HL-60 (cell line): ENCODE measurements at regions not wholly inside any gene's neighbourhood (a gene's known extent, or its start where the extent isn't known, plus 50 kb on each side); places are given as distances from the start of the nearest gene placed in this dataset.

Experiments
- DNase-seq, 2 experiments: peaks; one replicate each; pipeline ENCODE4 v3.0.0-alpha.2; 2010 to 2020; ENCODE audit warnings: low read depth in 1 of 2, low spot score in 1 of 2
- H3K27ac ChIP-seq: fragments of 250-450 bp; sonication (Bioruptor Pico); replicated peaks from 2 replicates; pipeline ENCODE4 v1.5.1; 2020; ENCODE audit warnings: mild to moderate bottlenecking, moderate library complexity
- H3K27me3 ChIP-seq: fragments of 250-450 bp; sonication (Bioruptor Pico); 2 replicates; pipeline ENCODE4 v1.5.1; 2021; ENCODE audit warnings: mild to moderate bottlenecking, moderate library complexity; ENCODE audit not compliant: insufficient read depth, poor library complexity, severe bottlenecking
- H3K4me3 ChIP-seq: replicated peaks from 2 replicates; pipeline ENCODE4 v1.5.1; 2011; ENCODE audit warnings: mild to moderate bottlenecking, control low read depth, low read length; ENCODE audit not compliant: insufficient read depth
- GABPA ChIP-seq: IDR thresholded peaks from 2 replicates; pipeline ENCODE4 v1.6.1; 2012; ENCODE audit warnings: low read depth
- POLR2AphosphoS5 ChIP-seq: IDR thresholded peaks from 2 replicates; pipeline ENCODE4 v1.6.1; 2012; ENCODE audit warnings: low read depth
- SPI1 ChIP-seq: IDR thresholded peaks from 2 replicates; pipeline ENCODE4 v1.6.1; 2012; ENCODE audit warnings: low read depth, mild to moderate bottlenecking, borderline replicate concordance
- TF ChIP-seq, protein P1 (sequence below): IDR thresholded peaks from one replicate; pipeline ENCODE4 v1.5.1; 2011; ENCODE audit warnings: low read length, control low read depth, inconsistent platforms; ENCODE audit not compliant: insufficient read depth
- TF ChIP-seq, protein P2 (sequence below): IDR thresholded peaks from 2 replicates; pipeline ENCODE4 v1.6.1; 2012; ENCODE audit warnings: low read depth; ENCODE audit not compliant: insufficient replicate concordance

DNA sequence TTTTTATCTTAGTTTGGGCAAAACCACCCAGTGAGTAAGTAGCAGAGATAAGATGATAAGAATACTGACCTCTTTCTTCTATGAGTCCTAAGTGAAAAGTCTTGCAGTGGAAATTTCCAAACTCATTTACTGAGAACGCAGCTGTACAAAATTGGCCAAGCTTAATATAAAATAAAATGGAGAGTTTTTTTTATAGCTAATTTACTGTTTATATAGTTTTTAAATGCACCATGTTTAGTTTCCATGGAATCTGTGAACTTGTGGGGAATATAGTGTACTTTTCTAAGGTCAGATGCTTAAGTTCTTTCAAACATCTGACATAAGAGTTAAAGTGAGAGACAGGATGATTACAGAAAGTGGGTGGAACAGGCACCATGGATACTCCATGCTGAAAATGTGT, 833.5 kb downstream of the ADGRL2 start:
- Histone ChIP-seq H3K27ac (no peak overlapping the region), H3K27me3 (no peaks in the 10 kb centered on the region), H3K4me3 (no peak overlapping the region)
- no peak for TF ChIP-seq SPI1
- TF ChIP-seq, protein P1, sequence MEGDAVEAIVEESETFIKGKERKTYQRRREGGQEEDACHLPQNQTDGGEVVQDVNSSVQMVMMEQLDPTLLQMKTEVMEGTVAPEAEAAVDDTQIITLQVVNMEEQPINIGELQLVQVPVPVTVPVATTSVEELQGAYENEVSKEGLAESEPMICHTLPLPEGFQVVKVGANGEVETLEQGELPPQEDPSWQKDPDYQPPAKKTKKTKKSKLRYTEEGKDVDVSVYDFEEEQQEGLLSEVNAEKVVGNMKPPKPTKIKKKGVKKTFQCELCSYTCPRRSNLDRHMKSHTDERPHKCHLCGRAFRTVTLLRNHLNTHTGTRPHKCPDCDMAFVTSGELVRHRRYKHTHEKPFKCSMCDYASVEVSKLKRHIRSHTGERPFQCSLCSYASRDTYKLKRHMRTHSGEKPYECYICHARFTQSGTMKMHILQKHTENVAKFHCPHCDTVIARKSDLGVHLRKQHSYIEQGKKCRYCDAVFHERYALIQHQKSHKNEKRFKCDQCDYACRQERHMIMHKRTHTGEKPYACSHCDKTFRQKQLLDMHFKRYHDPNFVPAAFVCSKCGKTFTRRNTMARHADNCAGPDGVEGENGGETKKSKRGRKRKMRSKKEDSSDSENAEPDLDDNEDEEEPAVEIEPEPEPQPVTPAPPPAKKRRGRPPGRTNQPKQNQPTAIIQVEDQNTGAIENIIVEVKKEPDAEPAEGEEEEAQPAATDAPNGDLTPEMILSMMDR, result no peak
- TF ChIP-seq GABPA, result no peak
- TF ChIP-seq, protein P2, sequence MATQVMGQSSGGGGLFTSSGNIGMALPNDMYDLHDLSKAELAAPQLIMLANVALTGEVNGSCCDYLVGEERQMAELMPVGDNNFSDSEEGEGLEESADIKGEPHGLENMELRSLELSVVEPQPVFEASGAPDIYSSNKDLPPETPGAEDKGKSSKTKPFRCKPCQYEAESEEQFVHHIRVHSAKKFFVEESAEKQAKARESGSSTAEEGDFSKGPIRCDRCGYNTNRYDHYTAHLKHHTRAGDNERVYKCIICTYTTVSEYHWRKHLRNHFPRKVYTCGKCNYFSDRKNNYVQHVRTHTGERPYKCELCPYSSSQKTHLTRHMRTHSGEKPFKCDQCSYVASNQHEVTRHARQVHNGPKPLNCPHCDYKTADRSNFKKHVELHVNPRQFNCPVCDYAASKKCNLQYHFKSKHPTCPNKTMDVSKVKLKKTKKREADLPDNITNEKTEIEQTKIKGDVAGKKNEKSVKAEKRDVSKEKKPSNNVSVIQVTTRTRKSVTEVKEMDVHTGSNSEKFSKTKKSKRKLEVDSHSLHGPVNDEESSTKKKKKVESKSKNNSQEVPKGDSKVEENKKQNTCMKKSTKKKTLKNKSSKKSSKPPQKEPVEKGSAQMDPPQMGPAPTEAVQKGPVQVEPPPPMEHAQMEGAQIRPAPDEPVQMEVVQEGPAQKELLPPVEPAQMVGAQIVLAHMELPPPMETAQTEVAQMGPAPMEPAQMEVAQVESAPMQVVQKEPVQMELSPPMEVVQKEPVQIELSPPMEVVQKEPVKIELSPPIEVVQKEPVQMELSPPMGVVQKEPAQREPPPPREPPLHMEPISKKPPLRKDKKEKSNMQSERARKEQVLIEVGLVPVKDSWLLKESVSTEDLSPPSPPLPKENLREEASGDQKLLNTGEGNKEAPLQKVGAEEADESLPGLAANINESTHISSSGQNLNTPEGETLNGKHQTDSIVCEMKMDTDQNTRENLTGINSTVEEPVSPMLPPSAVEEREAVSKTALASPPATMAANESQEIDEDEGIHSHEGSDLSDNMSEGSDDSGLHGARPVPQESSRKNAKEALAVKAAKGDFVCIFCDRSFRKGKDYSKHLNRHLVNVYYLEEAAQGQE, result no peak
- TF ChIP-seq POLR2AphosphoS5, result no peak
- DNase-seq, result no peak

DNA sequence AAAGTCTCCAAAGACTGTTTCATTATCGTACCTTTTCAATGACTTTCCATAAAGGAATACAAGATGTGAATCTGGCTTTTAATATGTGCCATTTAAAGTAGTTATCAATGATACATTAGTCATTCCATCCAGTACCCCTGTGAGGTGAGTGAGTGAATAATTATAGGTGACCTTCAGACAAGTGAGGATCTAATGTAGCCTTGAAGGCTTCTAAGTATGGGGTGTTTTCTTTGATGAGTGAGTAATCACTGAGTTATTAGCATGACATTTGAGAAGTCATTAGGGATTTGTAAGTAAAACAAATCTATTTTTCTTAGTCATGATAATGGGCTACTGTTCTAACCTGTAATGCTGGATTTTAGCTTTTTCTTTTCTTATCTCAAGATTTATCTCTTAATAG, 831.4 kb downstream of the ADGRL2 start:
- DNase-seq, result no peak
- H3K27ac ChIP-seq, result no peak overlapping the region
- H3K27me3 ChIP-seq, result no peaks in the 10 kb centered on the region
- no peak overlapping the region for H3K4me3 ChIP-seq
- TF ChIP-seq SPI1, result no peak

DNA sequence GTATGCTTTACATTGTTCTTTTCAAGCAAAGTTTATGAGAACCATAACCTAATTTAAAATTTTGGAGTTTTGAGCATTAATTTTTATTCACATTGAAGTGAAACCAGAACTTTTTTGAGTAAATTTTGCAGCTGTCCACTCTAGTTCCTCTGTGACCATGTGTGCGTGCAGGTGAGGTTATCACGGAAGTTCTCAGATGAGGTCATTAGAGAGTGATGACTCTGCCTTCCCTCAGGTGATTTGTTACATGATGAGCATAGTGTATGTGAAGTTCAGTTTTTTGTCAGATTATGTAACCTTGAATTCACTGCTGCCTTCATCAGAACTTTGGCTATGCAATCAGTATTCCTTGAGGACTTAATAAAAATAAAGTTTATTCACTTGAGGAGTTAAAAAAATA, 828.2 kb downstream of the ADGRL2 start:
- no peak for DNase-seq
- Histone ChIP-seq H3K4me3 (no peak overlapping the region), H3K27me3 (no peaks in the 10 kb centered on the region), H3K27ac (no peak overlapping the region)
- TF ChIP-seq GABPA, result no peak
- TF ChIP-seq POLR2AphosphoS5, result no peak

DNA sequence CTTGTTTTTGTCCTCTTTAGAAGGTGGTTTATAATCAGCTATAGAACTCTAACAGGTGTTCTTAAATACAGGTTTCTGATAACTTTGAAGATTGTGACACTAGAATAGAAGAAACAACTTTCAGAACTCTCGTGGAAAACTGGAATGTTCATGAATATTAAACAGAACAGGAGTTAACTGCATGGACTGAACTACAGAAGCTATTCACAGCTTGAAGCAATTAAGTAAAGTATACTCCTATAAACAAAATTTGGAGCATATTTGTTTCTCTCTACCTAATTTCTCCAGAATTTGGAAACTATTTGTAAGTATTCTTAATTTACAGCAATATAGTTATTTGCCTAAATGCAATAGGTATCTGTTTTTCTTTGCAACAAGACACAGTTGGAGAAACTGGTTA, 824.8 kb downstream of the ADGRL2 start:
- no peak overlapping the region for H3K4me3 ChIP-seq
- no peak for DNase-seq

More for the DNA sequence above, 824.8 kb downstream of the ADGRL2 start:
- TF ChIP-seq, protein P1, result no peak
- TF ChIP-seq POLR2AphosphoS5, result no peak
- TF ChIP-seq GABPA, result no peak
- TF ChIP-seq, protein P2, result no peak
- TF ChIP-seq SPI1, result no peak
- Histone ChIP-seq H3K27me3 (no peaks in the 10 kb centered on the region), H3K27ac (no peak overlapping the region)
